ENCODE measurements at regions not wholly inside any gene's neighbourhood (a gene's known extent, or its start where the extent isn't known, plus 50 kb on each side); places are given as distances from the start of the nearest gene placed in this dataset.

GRCh38 chr3:162764051-162764807, 1267.6 kb downstream of the OTOL1 start:
- in situ Hi-C loops (cut with HindIII; ENCODE audit: low sequenced_read_pairs): no loop called here

- in situ Hi-C loops (cut with HindIII; ENCODE audit: low sequenced_read_pairs): no loop called here
Measured at GRCh38 chr3:162764808-162765071, 1268.1 kb downstream of the OTOL1 start.

GRCh38 chr3:162765524-162765923, 1268.9 kb downstream of the OTOL1 start:
- in situ Hi-C loops (cut with HindIII; ENCODE audit: low sequenced_read_pairs): no loop called here

- in situ Hi-C loops (cut with HindIII; ENCODE audit: low sequenced_read_pairs): no loop called here
Measured at GRCh38 chr3:162769564-162769963, 1273.0 kb downstream of the OTOL1 start.

GRCh38 chr3:162770551-162770950, 1273.9 kb downstream of the OTOL1 start:
- in situ Hi-C loops (cut with HindIII; ENCODE audit: low sequenced_read_pairs): no loop called here

- in situ Hi-C loops (cut with HindIII; ENCODE audit: low sequenced_read_pairs): no loop called here
Measured at GRCh38 chr3:162774613-162775100, 1278.0 kb downstream of the OTOL1 start.

GRCh38 chr3:162776148-162776547, 1279.5 kb downstream of the OTOL1 start:
- in situ Hi-C loops (cut with HindIII; ENCODE audit: low sequenced_read_pairs): no loop called here

GRCh38 chr3:162777118-162777517, 1280.5 kb downstream of the OTOL1 start:
- in situ Hi-C loops (cut with HindIII; ENCODE audit: low sequenced_read_pairs): no loop called here

GRCh38 chr3:162780313-162780712, 1283.7 kb downstream of the OTOL1 start:
- in situ Hi-C loops (cut with HindIII; ENCODE audit: low sequenced_read_pairs): no loop called here

- in situ Hi-C loops (cut with HindIII; ENCODE audit: low sequenced_read_pairs): no loop called here
Measured at GRCh38 chr3:162799910-162800309, 1303.3 kb downstream of the OTOL1 start.

- in situ Hi-C loops (cut with HindIII; ENCODE audit: low sequenced_read_pairs): no loop called here
Measured at GRCh38 chr3:162802228-162802965, 1305.8 kb downstream of the OTOL1 start.

- in situ Hi-C loops (cut with HindIII; ENCODE audit: low sequenced_read_pairs): no loop called here
Measured at GRCh38 chr3:162810776-162811175, 1314.2 kb downstream of the OTOL1 start.

- in situ Hi-C loops (cut with HindIII; ENCODE audit: low sequenced_read_pairs): no loop called here
Measured at GRCh38 chr3:162842549-162843216, 1346.1 kb downstream of the OTOL1 start.

GRCh38 chr3:162845918-162846317, 1349.3 kb downstream of the OTOL1 start:
- in situ Hi-C loops (cut with HindIII; ENCODE audit: low sequenced_read_pairs): no loop called here

- in situ Hi-C loops (cut with HindIII; ENCODE audit: low sequenced_read_pairs): no loop called here
Measured at GRCh38 chr3:162847511-162847910, 1350.9 kb downstream of the OTOL1 start.

- in situ Hi-C loops (cut with HindIII; ENCODE audit: low sequenced_read_pairs): no loop called here
Measured at GRCh38 chr3:162863579-162863978, 1367.0 kb downstream of the OTOL1 start.

GRCh38 chr3:162865466-162865865, 1368.9 kb downstream of the OTOL1 start:
- in situ Hi-C loops (cut with HindIII; ENCODE audit: low sequenced_read_pairs): no loop called here

- in situ Hi-C loops (cut with HindIII; ENCODE audit: low sequenced_read_pairs): no loop called here
Measured at GRCh38 chr3:162879021-162879562, 1382.5 kb downstream of the OTOL1 start.

GRCh38 chr3:162884373-162884772, 1387.8 kb downstream of the OTOL1 start:
- in situ Hi-C loops (cut with HindIII; ENCODE audit: low sequenced_read_pairs): no loop called here

- in situ Hi-C loops (cut with HindIII; ENCODE audit: low sequenced_read_pairs): no loop called here
Measured at GRCh38 chr3:162892921-162893793, 1396.5 kb downstream of the OTOL1 start.

GRCh38 chr3:162897291-162897690, 1400.7 kb downstream of the OTOL1 start:
- in situ Hi-C loops (cut with HindIII; ENCODE audit: low sequenced_read_pairs): no loop called here

Data from endothelial cell of hepatic sinusoid (primary cell).